ENCODE measurements at regions not wholly inside any gene's neighbourhood (a gene's known extent, or its start where the extent isn't known, plus 50 kb on each side); places are given as distances from the start of the nearest gene placed in this dataset.

DNA sequence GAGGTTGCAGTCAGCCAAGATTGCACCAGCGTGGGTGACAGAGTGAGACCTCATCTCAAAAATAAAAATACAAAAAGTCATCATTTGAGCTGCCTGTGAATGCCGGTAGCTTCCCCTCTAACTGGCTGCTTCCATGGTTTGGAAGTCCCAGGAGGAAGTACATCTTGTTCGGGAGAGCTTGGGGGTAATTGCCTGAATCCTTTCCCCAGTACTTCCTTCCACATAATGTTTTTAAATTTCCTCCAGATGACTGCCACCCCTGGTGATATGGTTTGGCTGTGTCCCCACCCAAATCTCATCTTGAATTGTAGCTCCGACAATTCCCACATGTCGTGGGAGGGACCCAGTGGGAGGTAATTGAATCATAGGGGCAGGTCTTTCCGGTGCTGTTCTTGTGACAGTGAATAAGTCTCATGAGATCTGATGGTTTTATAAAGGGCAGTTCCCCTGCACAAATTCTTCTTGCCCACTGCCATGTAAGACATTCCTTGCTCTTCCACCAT lies 87.2 kb downstream of the SPRING1 start:
- no peak for DNase-seq (ENCODE audit: low spot score)

- DNase-seq (ENCODE audit: low spot score), result no peak
Measured at GRCh38 chr12:116650062-116650461, 87.8 kb downstream of the SPRING1 start.

- DNase-seq (ENCODE audit: low spot score), result no peak
Measured at GRCh38 chr12:116647813-116648212, 88.6 kb downstream of the MAP1LC3B2 start.

- no peak for DNase-seq (ENCODE audit: low spot score)
Measured at GRCh38 chr12:116646901-116647300, 87.7 kb downstream of the MAP1LC3B2 start.

DNA sequence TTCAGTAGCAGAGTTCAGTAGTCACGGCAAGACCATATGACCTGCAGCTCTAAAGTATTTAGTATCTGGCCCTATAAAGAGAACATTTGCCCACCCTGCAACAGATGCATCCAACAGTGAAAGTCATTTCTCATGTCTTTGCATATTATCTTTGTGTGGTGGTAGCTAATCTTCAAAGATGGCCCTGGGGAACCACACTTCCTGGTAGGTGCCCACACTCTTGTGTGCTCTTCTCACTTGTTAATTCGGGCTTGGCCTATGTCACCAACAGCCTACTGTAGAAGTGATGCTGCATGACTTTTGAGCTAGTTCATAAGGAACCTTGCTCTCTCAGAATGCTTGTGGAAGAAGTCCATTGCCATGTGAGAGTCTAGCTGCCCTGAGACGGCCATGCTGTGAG lies 85.6 kb downstream of the MAP1LC3B2 start:
- no peak for DNase-seq (ENCODE audit: low spot score)

DNA sequence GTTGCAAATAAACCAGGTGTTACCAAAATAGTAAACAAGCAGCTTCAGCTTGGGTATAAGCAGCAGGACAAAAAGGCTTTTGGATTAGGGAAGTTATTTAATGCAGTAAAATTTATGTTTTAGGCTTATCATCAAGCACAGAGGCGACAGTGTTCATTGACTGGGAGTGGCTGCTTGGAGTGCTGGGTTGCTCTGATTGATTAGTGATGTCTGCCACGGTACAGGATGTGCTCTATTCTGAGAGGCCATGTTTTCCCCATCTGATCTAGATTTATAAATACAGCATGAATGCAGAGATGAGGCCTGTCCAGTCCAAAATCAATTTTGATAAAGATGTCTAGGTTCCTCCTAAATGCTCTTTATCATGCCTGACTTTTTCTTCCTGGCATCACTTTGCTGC lies 83.5 kb downstream of the MAP1LC3B2 start:
- no peak for DNase-seq (ENCODE audit: low spot score)

- DNase-seq (ENCODE audit: low spot score), result no peak
Measured at GRCh38 chr12:116642106-116642505, 82.9 kb downstream of the MAP1LC3B2 start.

DNA sequence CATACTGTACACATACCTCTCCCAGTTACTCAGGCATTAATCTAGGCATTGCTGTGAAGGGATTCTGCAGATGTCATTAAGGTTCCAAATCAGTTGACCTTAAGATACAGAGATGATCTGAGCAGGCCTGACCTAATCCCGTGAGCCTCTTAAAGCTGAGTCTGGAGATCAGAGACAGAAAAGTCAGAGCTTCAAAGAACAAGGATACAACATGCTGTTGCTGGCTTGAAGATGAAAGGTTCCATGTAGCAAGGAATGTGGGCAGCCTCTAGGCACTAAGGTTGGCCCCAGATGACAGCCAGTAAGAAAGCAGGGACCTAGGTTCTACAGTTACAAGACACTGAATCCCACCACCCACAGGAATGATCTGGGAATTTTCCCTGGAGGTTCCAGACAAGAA lies 81.1 kb downstream of the MAP1LC3B2 start:
- no peak for DNase-seq (ENCODE audit: low spot score)

DNA sequence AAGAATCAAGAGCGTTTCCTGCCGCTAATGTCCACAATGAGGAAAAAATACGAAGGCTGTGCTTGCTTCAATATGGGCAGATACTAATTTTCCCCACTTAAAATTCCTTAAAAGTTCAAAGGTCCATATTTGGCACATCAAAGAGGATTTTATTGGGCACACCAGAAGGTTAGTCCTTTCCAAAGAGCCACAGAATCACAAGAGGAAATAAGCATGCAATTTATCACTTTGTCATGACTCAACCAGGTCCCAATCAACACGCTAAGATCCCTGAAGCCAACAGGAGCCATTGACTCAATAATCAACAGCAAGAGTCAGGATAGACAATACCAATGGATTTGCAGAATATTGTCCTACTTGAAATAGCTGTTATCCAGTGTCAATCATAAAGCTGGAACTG lies 80.6 kb downstream of the MAP1LC3B2 start:
- no peak for DNase-seq (ENCODE audit: low spot score)

DNA sequence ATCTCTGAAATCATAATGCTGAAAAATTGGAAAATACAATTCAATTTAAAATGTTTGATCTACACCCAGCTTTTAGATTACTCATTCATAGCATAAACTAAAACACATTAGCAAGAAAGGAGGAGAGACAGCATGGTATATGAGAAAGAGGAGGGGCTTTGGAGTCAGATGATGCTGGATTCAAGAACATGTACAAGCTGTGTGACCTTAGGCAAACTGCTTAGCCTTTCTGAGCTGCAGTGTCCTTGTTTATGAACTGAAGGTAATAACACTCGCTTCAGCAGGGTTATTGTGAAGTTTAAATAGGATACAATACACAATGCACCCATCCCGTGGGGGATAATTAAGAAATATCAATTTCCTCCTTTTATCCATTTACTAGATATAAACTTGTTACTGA lies 79.2 kb downstream of the MAP1LC3B2 start:
- DNase-seq (ENCODE audit: low spot score), result no peak

DNA sequence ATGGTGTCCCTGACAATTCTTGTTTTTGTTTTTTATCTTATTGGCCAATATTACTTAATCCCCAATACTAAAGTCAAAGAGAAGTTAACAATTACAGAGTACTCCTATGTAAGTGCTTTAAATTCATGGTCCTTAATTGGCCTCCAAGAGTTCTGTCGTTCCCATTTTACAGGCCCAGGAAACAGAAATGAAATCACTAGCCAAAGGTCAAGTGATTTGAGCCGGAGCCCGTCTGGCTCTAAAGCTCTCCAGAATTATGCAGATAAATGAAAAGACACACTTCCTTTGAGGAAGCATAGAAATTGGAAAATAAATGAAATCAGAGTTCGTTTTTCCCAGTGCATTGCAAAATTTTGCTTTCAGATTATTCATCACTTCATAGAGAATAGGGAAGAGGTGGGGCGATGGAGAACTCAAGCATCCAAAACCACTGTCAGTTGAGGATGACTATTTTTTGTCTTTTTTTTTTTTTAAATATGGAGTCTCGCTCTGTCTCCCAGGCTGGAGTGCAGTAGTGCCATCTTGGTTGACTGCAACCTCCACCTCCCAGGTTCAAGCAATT lies 78.5 kb downstream of the MAP1LC3B2 start:
- no peak for DNase-seq (ENCODE audit: low spot score)

DNA sequence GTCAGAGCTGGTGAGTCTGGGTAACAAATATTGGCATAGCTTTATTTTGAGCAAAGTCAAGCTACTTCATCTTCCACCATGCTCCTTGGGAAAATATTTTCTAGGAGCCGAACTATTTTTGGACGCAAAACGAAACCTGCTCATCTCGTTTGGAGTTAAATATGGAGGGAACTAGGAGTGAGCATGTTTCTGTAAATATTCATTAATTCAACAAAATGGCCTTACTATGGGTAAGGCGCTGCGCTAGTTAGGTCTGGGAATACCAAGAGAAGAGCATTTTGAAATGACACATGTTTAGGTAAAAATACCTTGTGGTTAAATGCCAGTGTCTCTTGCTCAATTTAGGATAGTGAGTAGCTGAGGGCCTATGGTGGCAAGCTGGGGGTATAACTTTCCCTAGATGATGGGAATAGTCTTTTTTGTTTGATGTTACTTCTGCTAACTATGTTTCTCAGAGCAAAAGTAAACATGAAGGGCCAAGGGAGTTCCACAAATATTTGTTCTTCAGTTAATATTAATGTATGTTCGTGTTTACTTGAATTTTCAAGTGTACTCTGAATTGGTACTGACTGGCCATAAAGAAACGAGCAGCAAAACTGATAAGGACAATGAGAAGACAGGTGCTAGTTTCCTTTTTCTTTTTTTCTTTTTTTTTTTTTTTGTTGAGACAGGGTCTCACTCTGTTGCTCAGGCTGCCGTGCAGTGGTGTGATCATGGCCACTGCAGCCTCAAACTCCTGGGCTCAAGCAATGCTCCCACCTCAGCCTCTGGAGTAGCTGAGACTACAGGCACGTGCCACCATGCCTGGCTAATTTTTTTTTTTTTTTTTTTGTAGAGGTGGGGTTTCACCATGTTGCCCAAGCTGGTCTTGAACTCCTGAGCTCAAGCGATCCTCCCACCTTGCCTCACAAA lies 77.7 kb downstream of the MAP1LC3B2 start:
- DNase-seq (ENCODE audit: low spot score), result no peak

GRCh38 chr12:116635487-116635886 lies 76.3 kb downstream of the MAP1LC3B2 start:
- no peak for DNase-seq (ENCODE audit: low spot score)

DNA sequence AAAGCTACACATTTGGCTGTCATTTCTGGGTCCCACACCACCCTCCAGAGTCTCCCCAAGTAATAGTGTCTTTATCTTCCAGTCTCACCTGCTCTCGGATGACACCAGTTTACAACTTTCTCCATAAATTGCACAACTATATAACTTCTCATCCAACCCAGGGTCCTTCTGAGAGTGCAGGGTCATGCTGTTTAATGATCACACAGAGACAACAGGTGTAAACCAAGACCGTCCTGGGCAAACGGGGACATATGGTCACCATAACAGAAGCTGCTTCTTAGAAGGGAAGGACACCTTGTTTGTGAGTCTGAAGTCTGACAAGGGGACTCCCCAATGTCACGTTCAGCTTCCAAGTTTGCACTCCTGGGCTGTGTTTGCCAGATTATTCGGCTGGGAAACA lies 74.3 kb downstream of the MAP1LC3B2 start:
- no peak for DNase-seq (ENCODE audit: low spot score)

DNA sequence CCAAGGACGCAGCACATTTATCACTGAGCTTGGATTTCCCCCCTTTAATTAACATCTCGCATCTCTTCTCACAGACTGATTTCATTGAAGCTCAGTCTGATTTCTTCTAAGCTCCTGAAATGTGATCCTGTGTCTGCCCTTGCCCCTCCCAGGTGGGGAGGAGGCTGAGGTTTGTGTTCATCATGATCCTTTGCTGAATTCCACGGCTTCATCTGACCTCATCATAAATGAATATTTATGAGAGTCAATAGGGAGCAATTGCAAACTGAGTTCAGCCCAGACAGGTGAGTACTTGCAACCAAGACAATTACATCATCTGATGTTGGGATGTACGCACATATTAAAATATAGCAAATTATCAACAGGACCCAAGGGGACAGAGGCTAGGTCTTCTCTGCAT lies 72.4 kb downstream of the MAP1LC3B2 start:
- DNase-seq (ENCODE audit: low spot score), result no peak

DNA sequence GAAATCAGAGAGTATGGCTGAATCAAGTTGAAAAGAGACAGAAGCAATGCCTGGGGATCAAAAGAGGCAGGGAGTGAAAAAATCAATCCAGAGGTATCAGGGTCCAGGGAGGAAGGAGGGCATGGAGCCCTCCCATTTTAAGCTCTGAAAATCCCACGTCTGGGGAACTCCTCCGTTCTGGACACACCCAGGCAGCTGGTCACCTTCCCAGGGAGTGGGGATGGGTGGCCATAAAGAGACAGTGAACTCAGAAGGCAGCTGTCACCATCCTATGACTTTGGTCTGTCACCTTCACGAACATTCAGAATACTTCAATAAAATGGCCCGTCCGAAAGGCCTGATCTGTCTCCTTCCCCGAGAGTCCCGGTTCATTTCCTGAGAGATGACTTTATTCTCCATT lies 71.6 kb downstream of the MAP1LC3B2 start:
- no peak for DNase-seq (ENCODE audit: low spot score)

DNA sequence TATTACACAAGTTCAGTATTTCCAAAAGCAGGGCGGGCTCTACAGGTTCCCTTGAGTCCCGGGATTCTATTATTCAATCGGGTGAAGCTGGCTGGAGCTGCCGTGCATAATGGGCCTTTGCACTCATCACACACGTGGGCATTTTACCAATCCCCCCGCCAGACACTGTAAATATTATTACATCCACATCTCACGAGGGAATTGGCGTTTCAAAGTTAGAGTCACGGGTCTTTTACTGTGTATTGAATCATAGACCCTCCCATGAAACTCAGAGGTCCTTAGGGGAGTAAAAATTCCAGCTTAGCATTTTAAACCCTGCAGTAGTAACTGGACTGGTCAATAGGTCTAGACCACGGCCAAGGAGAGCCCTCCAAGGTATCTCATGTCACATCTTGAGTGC lies 70.3 kb downstream of the MAP1LC3B2 start:
- no peak for DNase-seq (ENCODE audit: low spot score)

DNA sequence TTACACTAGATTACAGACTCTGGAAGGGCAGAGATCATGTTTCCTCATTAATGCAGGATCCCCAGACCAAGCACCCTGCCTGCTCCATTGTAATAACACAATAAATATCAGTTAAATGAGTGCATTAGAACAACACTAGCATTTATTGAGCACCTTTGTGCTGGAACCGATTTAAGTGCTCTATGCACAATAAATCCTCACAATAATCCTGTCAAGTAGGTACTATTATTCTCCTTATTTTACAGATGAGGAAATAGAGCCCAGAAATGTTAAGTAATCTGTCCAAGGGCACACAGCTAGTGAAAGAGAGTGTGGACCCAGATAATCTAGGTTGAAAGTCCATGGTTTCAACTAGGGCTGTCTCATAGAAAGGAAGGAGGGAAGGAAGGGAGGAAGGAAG lies 69.8 kb downstream of the MAP1LC3B2 start:
- DNase-seq (ENCODE audit: low spot score), result no peak

GRCh38 chr12:116628450-116628793 lies 69.2 kb downstream of the MAP1LC3B2 start:
- no peak for DNase-seq (ENCODE audit: low spot score)
